Naive thymus-derived CD8-positive, alpha-beta T cell (primary cell): ENCODE measurements at regions not wholly inside any gene's neighbourhood (a gene's known extent, or its start where the extent isn't known, plus 50 kb on each side); places are given as distances from the start of the nearest gene placed in this dataset.

Experiments
- ATAC-seq, 2 donors: fragments of 150-1000 bp; cut with Tn5 transposase in 1 of 2; sonication (Bioruptor Pico), chemical (Tn5 transposase) in 1 of 2; 1 replicate in 1 of 2; 2 replicates in 1 of 2; pipeline ENCODE4 v1.10.0; 2021; ENCODE audit warnings: mild to moderate bottlenecking in 2 of 2, moderate library complexity in 2 of 2
- POLR2A ChIA-PET: fragments of 350-600 bp; sonication (Branson Sonifier 250); formaldehyde crosslinking; loops from one replicate; lab custom pipeline; 2021; ENCODE audit warnings: antibody characterized with exemption; lab: Charles Lee
- DNase-seq, 10 donors: peaks; one replicate each; pipeline versions ENCODE4 v3.0.0 to v3.0.0-alpha.2; 2020 to 2022
- H3K27ac Mint-ChIP-seq, 10 donors: one replicate each; pipeline ENCODE4 v1.8.0; 2020 to 2022; ENCODE audit warnings: mild to moderate bottlenecking in 10 of 10, mixed read lengths in 10 of 10, moderate library complexity in 4 of 10, inconsistent platforms in 1 of 10
- H3K27me3 Mint-ChIP-seq, 5 donors: one replicate each; pipeline ENCODE4 v1.8.0; 2021 to 2022; ENCODE audit warnings: mixed read lengths in 5 of 5
- H3K36me3 Mint-ChIP-seq, 3 donors: one replicate each; pipeline ENCODE4 v1.8.0; 2020 to 2022; ENCODE audit warnings: mixed read lengths in 3 of 3, mild to moderate bottlenecking in 2 of 3, inconsistent platforms in 1 of 3
- H3K4me1 Mint-ChIP-seq, 4 donors: one replicate each; pipeline ENCODE4 v1.8.0; 2021 to 2022; ENCODE audit warnings: mixed read lengths in 4 of 4
- H3K4me3 Mint-ChIP-seq, 10 donors: one replicate each; pipeline ENCODE4 v1.8.0; 2020 to 2022; ENCODE audit warnings: mild to moderate bottlenecking in 10 of 10, mixed read lengths in 10 of 10, moderate library complexity in 6 of 10, inconsistent platforms in 1 of 10
- H3K9me3 Mint-ChIP-seq, 9 donors: one replicate each; pipeline ENCODE4 v1.8.0; 2020 to 2022; ENCODE audit warnings: mixed read lengths in 9 of 9, mild to moderate bottlenecking in 3 of 9, inconsistent platforms in 1 of 9, moderate library complexity in 1 of 9

DNA sequence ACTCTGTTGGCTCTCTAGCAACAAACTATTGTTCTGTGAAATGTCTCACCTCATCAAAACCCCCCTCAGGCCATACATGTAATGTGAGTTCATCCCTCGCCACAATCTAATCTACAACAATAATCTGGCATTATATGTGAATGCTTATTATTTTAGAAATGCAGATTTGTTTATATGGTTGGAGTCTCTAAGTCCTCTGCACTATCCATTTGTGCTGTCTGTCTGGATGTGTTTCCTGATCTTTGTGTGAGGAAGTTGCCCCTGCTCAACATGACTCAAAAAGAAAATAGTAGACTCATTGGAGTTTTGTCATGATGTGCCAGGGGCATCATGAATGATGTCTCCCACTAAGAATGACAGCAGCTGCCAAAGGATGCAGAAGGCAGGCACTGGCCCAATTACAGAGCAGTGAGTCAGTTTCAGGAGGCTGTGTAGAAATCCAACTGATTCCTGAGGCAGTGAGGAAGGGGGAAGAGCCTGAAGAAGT lies 161.6 kb upstream of the PDZRN3 start:
- Mint-ChIP-seq H3K4me1 (no peaks in the 10 kb centered on the region), H3K9me3 (peaks cover 0 to 16% (median 3%) of the 10 kb centered on the region in 9 donors), H3K4me3 (no peak overlapping the region), H3K36me3 (no peaks in the 10 kb centered on the region), H3K27me3 (no peaks in the 10 kb centered on the region), H3K27ac (no peak overlapping the region)
- ATAC-seq = no peak
- DNase-seq = no peak
- POLR2A ChIA-PET = no interaction called here

DNA sequence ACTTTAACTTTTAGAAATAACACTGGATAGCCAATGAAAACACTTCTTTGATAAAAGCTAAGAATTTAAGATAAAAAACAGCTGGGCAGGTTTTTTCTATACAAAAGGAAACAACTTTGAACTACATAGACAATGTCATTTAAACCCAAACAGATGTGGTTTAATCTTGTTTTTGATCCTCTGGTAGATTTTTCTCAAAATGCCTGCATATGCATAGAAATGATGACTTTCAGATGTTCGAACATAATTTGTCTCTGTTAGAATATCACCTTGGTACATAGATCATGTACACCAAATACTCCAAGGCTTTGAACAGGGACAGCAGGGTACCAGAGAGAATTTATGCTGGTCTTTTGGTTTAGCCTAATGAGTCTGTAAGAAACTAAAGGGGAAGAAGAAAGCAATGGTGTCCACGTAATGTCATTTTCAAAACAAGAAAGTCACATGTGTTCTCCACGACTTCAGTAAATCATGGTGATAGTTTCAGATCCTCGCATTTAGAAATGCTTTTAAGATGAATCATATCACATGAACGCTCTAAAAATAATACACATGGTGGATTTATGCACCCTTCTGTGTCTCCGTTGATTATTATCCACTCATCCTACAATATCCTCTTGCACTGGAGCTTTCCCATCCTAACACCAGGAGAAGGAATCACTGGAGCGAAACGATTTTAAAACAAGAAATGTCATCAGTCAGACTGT lies 160.1 kb upstream of the PDZRN3 start:
- H3K4me3 Mint-ChIP-seq = no peak overlapping the region
- H3K27me3 Mint-ChIP-seq = no peaks in the 10 kb centered on the region
- peaks cover 0 to 16% (median 3%) of the 10 kb centered on the region in 9 donors for H3K9me3 Mint-ChIP-seq
- H3K36me3 Mint-ChIP-seq = no peaks in the 10 kb centered on the region
- POLR2A ChIA-PET = no interaction called here
- no peaks in the 10 kb centered on the region for H3K4me1 Mint-ChIP-seq
- H3K27ac Mint-ChIP-seq = no peak overlapping the region
- no peak for DNase-seq
- ATAC-seq = no peak

DNA sequence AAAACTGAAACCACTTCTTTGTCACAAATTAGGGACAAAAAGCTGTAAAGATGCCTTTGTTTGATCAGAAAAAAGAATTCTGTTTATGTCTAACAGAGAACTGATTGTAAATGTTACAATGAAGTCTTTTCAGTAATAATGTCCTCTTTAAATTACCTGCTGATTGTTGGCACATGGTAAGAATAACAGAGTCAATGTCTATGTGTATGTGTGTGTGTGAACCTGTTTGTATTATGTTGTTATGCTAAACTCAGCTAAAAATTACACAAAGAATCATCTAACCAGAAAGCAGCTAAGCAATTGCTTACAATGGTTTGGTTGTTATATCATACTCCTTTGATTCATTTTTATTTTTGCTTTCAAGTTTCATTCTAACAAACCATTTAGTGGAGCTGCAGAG lies 159.1 kb upstream of the PDZRN3 start:
- Mint-ChIP-seq H3K4me3 (no peak overlapping the region), H3K4me1 (no peaks in the 10 kb centered on the region)
- POLR2A ChIA-PET = no interaction called here

DNA sequence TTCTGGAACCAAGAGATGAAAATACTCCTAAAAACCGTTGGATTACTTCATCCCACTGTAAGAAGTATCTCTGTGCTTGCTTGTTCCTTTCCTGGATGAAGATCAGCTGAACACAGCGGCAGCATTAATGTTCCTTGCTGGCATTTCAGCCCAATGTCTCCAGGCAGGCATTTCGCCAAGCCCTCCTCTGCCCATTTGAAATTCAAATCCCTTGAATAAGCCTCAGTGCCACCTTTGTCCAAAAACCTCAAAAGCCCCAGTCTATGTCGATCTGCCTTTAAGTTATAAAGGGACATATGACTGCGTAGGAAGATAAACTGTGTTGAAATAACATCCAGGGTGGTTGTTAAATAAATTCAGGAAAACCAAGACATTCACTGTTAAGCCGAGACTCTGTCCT lies 156.8 kb upstream of the PDZRN3 start:
- Mint-ChIP-seq H3K27me3 (peaks cover 0 to 6% (median 0%) of the 10 kb centered on the region in 5 donors), H3K4me3 (no peak overlapping the region), H3K36me3 (no peaks in the 10 kb centered on the region), H3K4me1 (no peaks in the 10 kb centered on the region), H3K27ac (no peak overlapping the region), H3K9me3 (peaks cover 0 to 11% (median 7%) of the 10 kb centered on the region in 9 donors)
- ATAC-seq = no peak
- POLR2A ChIA-PET = no interaction called here
- DNase-seq = no peak

More for the DNA sequence above, 159.1 kb upstream of the PDZRN3 start:
- Mint-ChIP-seq H3K27ac (no peak overlapping the region), H3K36me3 (no peaks in the 10 kb centered on the region), H3K27me3 (no peaks in the 10 kb centered on the region), H3K9me3 (peaks cover 0 to 16% (median 3%) of the 10 kb centered on the region in 9 donors)
- no peak for DNase-seq
- ATAC-seq = no peak

GRCh38 chr3:73774645-73775044 lies 149.9 kb upstream of the PDZRN3 start:
- Mint-ChIP-seq H3K27ac (no peak overlapping the region), H3K4me3 (no peak overlapping the region), H3K36me3 (no peaks in the 10 kb centered on the region), H3K4me1 (no peaks in the 10 kb centered on the region), H3K27me3 (peaks cover 0 to 6% (median 0%) of the 10 kb centered on the region in 5 donors), H3K9me3 (peaks cover 0 to 9% (median 5%) of the 10 kb centered on the region in 9 donors)
- POLR2A ChIA-PET = no interaction called here
- ATAC-seq (no peak), DNase-seq (no peak)

GRCh38 chr3:73773233-73773632 lies 148.5 kb upstream of the PDZRN3 start:
- DNase-seq (no peak), ATAC-seq (no peak)
- H3K27ac Mint-ChIP-seq = no peak overlapping the region
- POLR2A ChIA-PET = no interaction called here
- H3K27me3 Mint-ChIP-seq = peaks cover 0 to 5% (median 0%) of the 10 kb centered on the region in 5 donors
- no peaks in the 10 kb centered on the region for H3K36me3 Mint-ChIP-seq
- H3K4me1 Mint-ChIP-seq = peaks cover 0 to 2% (median 0%) of the 10 kb centered on the region in 4 donors
- peaks cover 0 to 8% (median 4%) of the 10 kb centered on the region in 9 donors for H3K9me3 Mint-ChIP-seq
- H3K4me3 Mint-ChIP-seq = no peak overlapping the region

DNA sequence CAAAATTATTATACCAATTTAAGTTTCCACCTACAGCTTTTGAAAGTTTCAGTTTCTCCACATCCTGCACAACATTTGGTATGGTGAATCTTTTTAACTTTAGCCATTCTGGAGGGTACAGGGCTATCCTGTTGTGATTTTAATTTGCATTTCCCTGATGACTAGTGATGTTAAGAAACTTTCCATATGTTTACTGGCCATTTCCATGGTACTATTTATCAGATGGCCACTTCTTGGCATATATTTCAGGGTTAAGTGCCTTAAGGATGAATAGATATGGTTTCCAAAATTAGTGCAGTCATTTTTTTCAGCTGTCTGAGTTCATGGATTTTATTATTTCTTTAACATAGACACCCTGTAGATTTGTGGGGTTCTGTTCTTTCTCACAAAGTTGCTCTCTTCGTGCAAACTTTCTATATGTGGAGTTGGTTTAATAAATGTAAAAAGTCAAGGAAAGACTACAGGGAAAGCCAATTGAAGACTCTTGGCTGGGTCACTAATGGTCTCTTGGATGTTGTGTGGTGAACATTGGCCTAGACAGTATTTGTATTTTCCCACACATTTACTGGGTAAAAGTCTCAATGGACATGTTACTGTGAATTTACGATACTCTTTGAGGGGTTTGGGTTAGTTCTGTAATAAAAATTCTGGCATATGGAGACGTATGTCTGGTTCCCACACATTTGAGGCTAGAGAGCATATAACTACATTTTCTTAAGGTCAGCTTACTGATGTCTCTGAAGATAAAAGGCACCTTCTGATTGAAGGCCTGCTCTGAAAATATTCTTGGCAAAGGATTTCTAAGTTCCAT lies 147.5 kb upstream of the PDZRN3 start:
- no peak for DNase-seq
- Mint-ChIP-seq H3K4me1 (peaks cover 0 to 2% (median under 1%) of the 10 kb centered on the region in 4 donors), H3K4me3 (no peak overlapping the region), H3K9me3 (peaks cover 0 to 9% (median 0%) of the 10 kb centered on the region in 9 donors), H3K36me3 (no peaks in the 10 kb centered on the region), H3K27me3 (peaks cover 0 to 2% (median 0%) of the 10 kb centered on the region in 5 donors), H3K27ac (no peak overlapping the region)
- POLR2A ChIA-PET = no interaction called here
- ATAC-seq = no peak

DNA sequence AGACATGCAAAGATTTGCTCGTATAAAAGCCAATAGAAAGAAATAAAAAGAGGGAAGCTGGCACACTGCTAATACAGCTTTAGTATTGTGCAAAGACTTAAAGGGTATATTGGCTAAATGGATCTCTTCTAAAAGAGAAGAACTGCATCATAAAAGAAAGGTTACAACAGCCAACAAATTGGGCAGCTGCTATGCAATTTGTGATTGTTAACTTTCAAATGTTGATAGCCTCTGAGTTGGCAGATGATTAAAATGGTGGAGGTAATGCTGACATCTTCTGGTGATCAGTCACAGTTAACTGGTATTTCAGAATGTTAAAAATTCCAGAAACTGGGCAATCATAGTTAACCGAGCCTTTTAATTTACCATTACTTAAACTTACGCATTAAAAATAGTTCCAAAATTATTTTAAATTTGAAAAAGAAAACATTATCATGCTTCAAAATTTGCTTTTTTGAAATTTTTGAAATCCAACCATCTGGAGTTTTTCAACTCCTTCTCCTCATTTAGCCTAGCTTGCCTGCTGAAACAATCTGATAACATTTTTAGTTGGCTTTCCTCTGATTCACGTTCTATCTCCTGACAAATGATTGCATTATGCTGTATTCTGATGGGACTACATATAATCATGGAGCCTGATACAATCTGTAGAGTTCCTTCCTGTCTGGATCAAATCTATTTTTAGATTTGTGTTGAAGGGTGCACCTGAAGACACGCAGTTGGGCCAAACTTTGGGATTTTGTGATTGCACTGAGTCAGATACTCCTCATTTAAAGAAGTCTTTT lies 144.0 kb upstream of the PDZRN3 start:
- no peak overlapping the region for H3K4me3 Mint-ChIP-seq
- H3K27ac Mint-ChIP-seq = no peak overlapping the region
- H3K9me3 Mint-ChIP-seq = peaks cover 0 to 13% (median 0%) of the 10 kb centered on the region in 9 donors
- no peak for ATAC-seq
- no peaks in the 10 kb centered on the region for H3K27me3 Mint-ChIP-seq
- POLR2A ChIA-PET = no interaction called here
- H3K36me3 Mint-ChIP-seq = no peaks in the 10 kb centered on the region
- peaks cover 0 to 4% (median under 1%) of the 10 kb centered on the region in 4 donors for H3K4me1 Mint-ChIP-seq
- DNase-seq = no peak

GRCh38 chr3:73766599-73767381 lies 142.0 kb upstream of the PDZRN3 start:
- Mint-ChIP-seq H3K27ac (no peak overlapping the region), H3K4me3 (no peak overlapping the region)

DNA sequence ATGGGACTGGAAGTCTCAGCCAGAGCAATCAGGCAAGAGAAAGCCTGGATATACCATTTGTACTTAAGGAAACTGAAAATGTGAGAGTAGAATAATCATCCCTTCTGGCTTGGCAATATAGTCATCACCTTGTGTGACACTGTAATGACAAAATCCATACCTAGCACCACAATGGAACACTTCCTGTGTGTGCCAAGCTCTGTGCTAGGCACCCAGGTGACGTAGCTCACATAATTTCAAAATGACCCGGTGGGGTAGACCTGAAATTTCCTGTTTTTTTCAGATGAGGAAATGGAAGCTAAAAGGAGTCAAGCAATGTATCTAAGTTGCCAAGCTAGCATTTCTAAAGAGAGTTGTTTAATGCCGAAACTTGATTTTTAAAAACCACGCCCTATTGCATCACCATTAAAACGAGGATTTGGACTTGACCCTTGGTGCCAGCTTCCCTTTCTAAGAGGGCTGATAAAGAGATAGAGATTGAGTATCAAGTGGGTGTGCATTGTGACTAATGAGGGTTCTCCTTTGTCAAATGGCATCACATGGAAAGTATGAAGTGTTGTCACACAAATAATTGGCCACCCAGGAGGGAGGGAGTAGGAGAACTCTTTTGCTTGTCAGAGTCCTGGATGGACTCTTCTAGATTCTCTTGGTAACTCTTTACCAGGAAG lies 141.3 kb upstream of the PDZRN3 start:
- DNase-seq = no peak

More at GRCh38 chr3:73766599-73767381, 142.0 kb upstream of the PDZRN3 start:
- H3K4me1 Mint-ChIP-seq = peaks cover 0 to 4% (median under 1%) of the 10 kb centered on the region in 4 donors
- H3K9me3 Mint-ChIP-seq = peaks cover 0 to 9% (median 0%) of the 10 kb centered on the region in 9 donors
- DNase-seq = no peak
- no peaks in the 10 kb centered on the region for H3K36me3 Mint-ChIP-seq
- ATAC-seq = no peak
- POLR2A ChIA-PET = no interaction called here
- H3K27me3 Mint-ChIP-seq = peaks cover 0 to 2% (median 0%) of the 10 kb centered on the region in 5 donors

DNA sequence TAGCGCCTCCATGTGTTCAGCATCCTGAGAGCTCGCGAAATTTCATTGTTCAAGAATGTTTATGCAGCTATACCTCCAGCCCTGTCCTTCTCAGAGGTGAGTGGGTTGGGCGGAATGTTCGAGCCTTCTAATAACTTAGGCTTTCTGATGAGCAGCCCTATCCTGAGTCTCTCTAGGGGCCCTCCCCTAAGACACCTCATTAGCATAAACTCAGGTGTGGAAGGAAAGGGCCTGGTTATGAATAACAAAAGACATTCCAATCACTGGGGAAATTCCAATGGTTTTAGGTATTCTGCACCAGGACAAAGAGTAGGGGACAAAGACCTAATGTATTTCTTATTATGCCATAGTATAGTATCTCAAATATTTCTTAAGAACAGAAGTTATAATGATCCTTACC lies 138.1 kb upstream of the PDZRN3 start:
- no peak for ATAC-seq
- peaks cover 0 to 2% (median 0%) of the 10 kb centered on the region in 5 donors for H3K27me3 Mint-ChIP-seq
- H3K27ac Mint-ChIP-seq = no peak overlapping the region
- H3K36me3 Mint-ChIP-seq = no peaks in the 10 kb centered on the region
- H3K4me3 Mint-ChIP-seq = no peak overlapping the region
- peaks cover 0 to 7% (median 2%) of the 10 kb centered on the region in 9 donors for H3K9me3 Mint-ChIP-seq
- peaks cover 0 to 4% (median 0%) of the 10 kb centered on the region in 4 donors for H3K4me1 Mint-ChIP-seq
- no peak for DNase-seq
- POLR2A ChIA-PET = no interaction called here

More for the DNA sequence above, 141.3 kb upstream of the PDZRN3 start:
- peaks cover 0 to 4% (median under 1%) of the 10 kb centered on the region in 4 donors for H3K4me1 Mint-ChIP-seq
- peaks cover 0 to 2% (median 0%) of the 10 kb centered on the region in 5 donors for H3K27me3 Mint-ChIP-seq
- H3K4me3 Mint-ChIP-seq = no peak overlapping the region
- peaks cover 0 to 9% (median 0%) of the 10 kb centered on the region in 9 donors for H3K9me3 Mint-ChIP-seq
- POLR2A ChIA-PET = no interaction called here
- H3K27ac Mint-ChIP-seq = no peak overlapping the region
- H3K36me3 Mint-ChIP-seq = no peaks in the 10 kb centered on the region
- ATAC-seq = no peak
